Spinal cord (tissue), 9 donors: ENCODE measurements at regions not wholly inside any gene's neighbourhood (a gene's known extent, or its start where the extent isn't known, plus 50 kb on each side); places are given as distances from the start of the nearest gene placed in this dataset.
A peak's percentile ranks its signal among the peaks of the same experiment; 100 is the strongest.

Experiments used
- DNase-seq, 6 donors: peaks; one replicate each; pipeline versions ENCODE4 v3.0.0 to v3.0.0-alpha.2; 2013 to 2015; ENCODE audit warnings: low spot score in 6 of 6, low read depth in 4 of 6
- H3K27ac ChIP-seq: one replicate; pipeline ENCODE4 v1.5.1; 2013; ENCODE audit warnings: low read depth, low read length, control low read depth
- H3K27me3 ChIP-seq: one replicate; pipeline ENCODE4 v1.6.1; 2013; ENCODE audit warnings: low read length; ENCODE audit not compliant: control insufficient read depth, insufficient read depth
- H3K36me3 ChIP-seq: one replicate; pipeline ENCODE4 v1.6.1; 2013; ENCODE audit warnings: low read length; ENCODE audit not compliant: control insufficient read depth, insufficient read depth
- H3K4me1 ChIP-seq: one replicate; pipeline ENCODE4 v1.6.1; 2013; ENCODE audit warnings: low read length; ENCODE audit not compliant: control insufficient read depth, insufficient read depth
- H3K4me3 ChIP-seq: one replicate; pipeline ENCODE4 v1.5.1; 2013; ENCODE audit warnings: low read depth, low read length, control low read depth
- H3K9me3 ChIP-seq: one replicate; pipeline ENCODE4 v1.6.1; 2013; ENCODE audit warnings: low read length; ENCODE audit not compliant: control insufficient read depth, insufficient read depth
- WGBS: methylation state at CpG from one replicate; pipeline ENCODE4 v1.1.5; 2013; ENCODE audit warnings: missing lambda C conversion rate; ENCODE audit not compliant: insufficient coverage; 5-methylcytosine and 5-hydroxymethylcytosine counted together
- donor health status: healthy.

DNA sequence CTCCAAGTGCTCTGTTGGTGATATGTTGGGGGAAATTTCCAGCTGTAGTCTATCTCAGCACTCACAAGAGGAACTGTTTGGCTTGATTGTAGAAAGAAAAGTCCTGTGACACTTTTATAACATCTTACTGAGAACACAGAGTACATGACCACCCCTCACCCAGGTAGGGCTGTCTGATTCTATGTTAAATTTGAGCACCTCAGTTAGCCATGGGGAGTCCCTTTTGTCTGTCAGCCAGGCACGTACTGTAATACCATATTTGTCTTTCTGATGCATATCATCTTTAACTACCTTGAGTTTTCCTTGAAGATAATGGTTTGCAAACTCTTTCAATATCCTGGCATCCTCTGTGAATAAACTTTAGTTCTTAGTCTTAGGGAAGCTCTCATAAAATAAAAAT lies 164.5 kb downstream of the IZUMO3 start:
- Histone ChIP-seq H3K27ac (no peak overlapping the region), H3K27me3 (no peaks in the 10 kb centered on the region), H3K36me3 (no peaks in the 10 kb centered on the region), H3K4me3 (no peak overlapping the region), H3K9me3 (peaks cover 3% of the 10 kb centered on the region), H3K4me1 (no peaks in the 10 kb centered on the region)
- no peak for DNase-seq
- no CpG with 5 or more reads among the region's 1 CpG for WGBS

DNA sequence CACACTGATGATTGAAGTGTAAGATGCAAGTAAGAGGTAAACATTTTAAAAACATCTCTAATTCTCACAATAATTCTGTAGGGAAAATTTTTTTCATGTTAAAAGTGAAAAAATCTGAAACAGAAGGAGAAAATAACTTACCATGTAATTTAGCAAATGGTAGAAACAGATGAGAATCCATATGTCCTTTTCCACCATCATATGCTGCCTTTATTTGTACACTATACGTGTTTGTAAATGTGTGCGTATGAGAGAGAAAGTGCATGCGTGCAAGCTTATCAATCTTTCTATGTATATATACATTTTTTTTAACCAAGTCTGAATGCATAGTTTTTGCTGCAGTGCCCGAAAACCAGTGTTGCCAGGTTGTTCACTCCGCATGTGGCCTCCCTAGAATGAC lies 186.7 kb downstream of the IZUMO3 start:
- no peaks in the 10 kb centered on the region for H3K4me1 ChIP-seq
- no peaks in the 10 kb centered on the region for H3K27me3 ChIP-seq
- WGBS, result no CpG with 5 or more reads among the region's 5 CpGs
- H3K36me3 ChIP-seq, result no peaks in the 10 kb centered on the region
- no peak overlapping the region for H3K27ac ChIP-seq
- no peak overlapping the region for H3K4me3 ChIP-seq
- DNase-seq, result peak in 1 of 6 donors; percentile 73
- no peaks in the 10 kb centered on the region for H3K9me3 ChIP-seq

DNA sequence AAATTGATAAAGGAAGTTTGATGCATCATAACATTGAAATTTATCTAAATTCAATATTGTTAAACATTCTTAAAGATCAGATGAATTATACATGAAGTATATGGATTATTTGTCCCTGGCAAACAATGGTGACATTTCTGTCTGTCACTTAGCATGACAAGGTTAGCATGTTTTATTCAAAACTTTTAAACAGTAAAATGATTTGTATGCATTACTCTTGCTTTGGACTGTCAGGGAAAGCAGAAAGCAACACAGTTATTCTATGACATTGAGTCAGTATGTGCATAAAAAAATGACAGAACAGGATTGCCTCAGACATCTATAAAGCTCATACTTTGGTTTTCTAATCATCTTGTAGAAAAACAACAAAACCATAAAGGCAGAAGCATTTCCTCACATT lies 193.7 kb downstream of the IZUMO3 start:
- H3K4me3 ChIP-seq, result no peak overlapping the region
- H3K4me1 ChIP-seq, result no peaks in the 10 kb centered on the region
- no peaks in the 10 kb centered on the region for H3K27me3 ChIP-seq
- peak in 1 of 6 donors; percentile 4 for DNase-seq
- H3K27ac ChIP-seq, result no peak overlapping the region
- H3K36me3 ChIP-seq, result no peaks in the 10 kb centered on the region
- H3K9me3 ChIP-seq, result no peaks in the 10 kb centered on the region

DNA sequence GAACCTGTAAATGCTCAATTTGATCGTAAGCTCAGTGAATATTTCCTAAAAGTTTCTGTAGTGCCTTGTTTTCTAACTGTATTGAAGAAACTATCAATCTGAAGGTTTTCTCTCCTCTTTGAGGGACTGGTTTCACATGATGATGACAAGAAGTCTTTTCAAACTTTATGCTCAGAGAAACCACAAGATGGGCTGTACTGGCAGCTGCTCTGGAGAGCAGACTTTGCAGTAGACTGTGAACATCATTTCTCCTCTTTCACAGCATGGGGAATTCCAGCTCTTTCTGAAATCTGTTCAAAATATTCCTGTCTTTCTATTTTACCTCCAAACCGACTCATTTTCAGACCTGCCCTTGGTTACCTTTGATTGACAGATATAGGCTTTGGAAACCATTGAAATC lies 194.4 kb downstream of the IZUMO3 start:
- Histone ChIP-seq H3K27me3 (no peaks in the 10 kb centered on the region), H3K4me1 (no peaks in the 10 kb centered on the region), H3K9me3 (no peaks in the 10 kb centered on the region), H3K4me3 (no peak overlapping the region), H3K36me3 (no peaks in the 10 kb centered on the region), H3K27ac (no peak overlapping the region)
- peak in 1 of 6 donors; percentile 13 for DNase-seq
- no CpG with 5 or more reads among the region's 2 CpGs for WGBS

DNA sequence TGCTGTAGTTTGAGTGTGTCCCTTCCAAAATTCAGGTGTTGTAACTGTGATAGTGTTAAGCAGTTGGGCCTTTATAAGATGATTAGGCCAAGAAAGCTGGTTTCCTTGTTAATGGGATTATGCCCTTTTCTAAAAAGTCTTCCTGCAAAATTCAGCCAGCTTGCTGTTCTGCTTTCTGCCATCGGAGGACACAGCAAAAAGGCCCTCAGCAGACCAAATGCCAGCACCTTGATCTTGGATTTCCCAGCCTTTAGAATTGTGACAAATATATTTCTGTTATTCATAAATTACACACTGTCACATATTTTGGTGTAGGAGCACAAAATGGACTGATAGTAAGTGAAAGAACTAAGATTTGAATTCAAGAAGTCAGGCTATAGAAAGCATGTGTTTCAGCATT lies 203.2 kb downstream of the IZUMO3 start:
- Histone ChIP-seq H3K4me3 (no peak overlapping the region), H3K27me3 (no peaks in the 10 kb centered on the region), H3K4me1 (no peaks in the 10 kb centered on the region), H3K27ac (no peak overlapping the region), H3K36me3 (no peaks in the 10 kb centered on the region), H3K9me3 (no peaks in the 10 kb centered on the region)
- WGBS, result no CpG with 5 or more reads among the region's 1 CpG
- no peak for DNase-seq

DNA sequence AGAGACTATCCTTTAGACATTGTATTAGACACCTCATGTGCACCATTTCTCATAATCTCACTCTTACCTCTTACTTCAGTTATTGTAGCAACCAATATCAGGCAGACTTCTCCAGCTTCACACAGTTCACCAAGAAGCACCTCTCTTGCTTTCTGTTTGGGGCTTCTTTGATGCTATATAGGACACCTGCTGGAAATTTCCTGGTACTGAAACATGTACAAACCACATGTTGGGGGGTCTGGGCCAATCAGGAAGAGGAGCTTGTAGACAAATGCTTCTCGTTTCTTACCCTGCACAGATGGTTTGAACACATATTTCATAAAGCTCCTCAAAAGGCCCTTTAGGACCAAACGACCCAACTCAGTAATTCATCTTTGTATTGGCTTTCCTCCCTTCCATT lies 212.1 kb downstream of the IZUMO3 start:
- H3K27me3 ChIP-seq, result no peaks in the 10 kb centered on the region
- WGBS, result 44% methylated on average over 2 of the region's 2 CpGs
- H3K4me3 ChIP-seq, result no peak overlapping the region
- no peaks in the 10 kb centered on the region for H3K4me1 ChIP-seq
- H3K9me3 ChIP-seq, result no peaks in the 10 kb centered on the region
- no peaks in the 10 kb centered on the region for H3K36me3 ChIP-seq
- no peak for DNase-seq
- no peak overlapping the region for H3K27ac ChIP-seq

DNA sequence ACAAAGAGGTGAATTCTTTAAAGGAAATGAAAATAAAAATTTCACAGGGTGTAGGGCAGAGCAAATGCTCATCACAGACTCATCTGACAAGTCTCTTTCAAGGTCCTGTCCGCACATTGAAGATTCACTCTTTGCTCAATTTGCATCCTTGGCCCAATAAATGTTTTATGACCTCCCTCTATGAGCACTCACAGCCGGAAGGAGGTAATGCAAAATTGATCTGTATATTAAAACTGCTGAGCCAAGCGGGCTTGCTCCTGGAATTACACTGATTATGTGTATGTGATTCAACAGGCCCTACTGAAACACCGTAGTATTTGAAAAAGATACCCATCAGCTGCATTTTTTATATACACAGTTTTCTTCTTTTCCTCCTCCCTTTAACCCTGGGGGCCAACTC lies 246.8 kb downstream of the IZUMO3 start:
- no peaks in the 10 kb centered on the region for H3K36me3 ChIP-seq
- H3K27ac ChIP-seq, result no peak overlapping the region
- H3K9me3 ChIP-seq, result peaks cover 3% of the 10 kb centered on the region
- H3K27me3 ChIP-seq, result no peaks in the 10 kb centered on the region
- peak in 1 of 6 donors; percentile 34 for DNase-seq
- 100% methylated on average over 1 of the region's 4 CpGs for WGBS
- no peaks in the 10 kb centered on the region for H3K4me1 ChIP-seq
- no peak overlapping the region for H3K4me3 ChIP-seq

DNA sequence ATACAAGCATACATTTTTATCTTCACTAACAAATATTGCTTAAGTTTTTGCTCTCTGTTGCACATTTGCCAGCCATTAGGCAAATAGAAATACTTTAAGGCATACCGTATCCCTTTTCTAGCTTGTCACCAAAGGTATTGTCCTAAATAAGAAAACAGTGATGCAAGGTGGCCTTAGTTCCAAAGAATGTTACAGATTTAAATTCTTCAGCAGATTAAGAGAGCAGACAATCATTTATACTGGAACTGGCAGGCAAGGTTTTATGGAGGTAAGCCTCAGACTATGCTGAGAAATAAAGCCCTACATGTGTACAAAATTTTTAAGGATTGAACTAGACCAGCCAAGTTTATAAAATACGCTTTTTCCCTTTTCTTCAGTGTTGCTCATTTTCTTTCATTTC lies 247.8 kb downstream of the IZUMO3 start:
- no peaks in the 10 kb centered on the region for H3K36me3 ChIP-seq
- WGBS, result no CpG with 5 or more reads among the region's 2 CpGs
- no peaks in the 10 kb centered on the region for H3K4me1 ChIP-seq
- H3K9me3 ChIP-seq, result no peaks in the 10 kb centered on the region
- H3K27ac ChIP-seq, result no peak overlapping the region
- H3K27me3 ChIP-seq, result no peaks in the 10 kb centered on the region
- no peak overlapping the region for H3K4me3 ChIP-seq
- DNase-seq, result no peak

DNA sequence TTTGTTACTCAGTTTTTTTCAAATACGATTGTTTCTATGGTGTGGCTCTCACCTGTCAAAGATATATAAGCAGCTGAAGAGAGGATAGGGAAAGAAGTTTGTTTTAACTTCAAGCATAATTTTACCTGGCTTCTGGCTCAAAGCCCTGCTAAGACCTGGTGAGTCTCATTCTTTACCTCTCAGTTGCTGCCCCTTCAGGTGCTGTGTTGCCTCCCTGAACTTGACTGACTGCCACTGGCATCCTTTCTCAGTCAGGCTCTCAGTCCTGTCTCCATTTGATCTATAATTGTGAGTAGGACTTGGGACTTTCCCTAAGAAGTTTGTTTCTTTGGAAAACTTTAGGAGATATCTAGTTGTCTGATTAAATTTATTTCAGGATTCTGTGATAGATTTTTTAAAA lies 249.6 kb downstream of the IZUMO3 start:
- WGBS, result no CpG with 5 or more reads among the region's 1 CpG
- Histone ChIP-seq H3K9me3 (no peaks in the 10 kb centered on the region), H3K27me3 (no peaks in the 10 kb centered on the region), H3K4me3 (no peak overlapping the region), H3K36me3 (no peaks in the 10 kb centered on the region), H3K27ac (no peak overlapping the region), H3K4me1 (no peaks in the 10 kb centered on the region)
- DNase-seq, result no peak

DNA sequence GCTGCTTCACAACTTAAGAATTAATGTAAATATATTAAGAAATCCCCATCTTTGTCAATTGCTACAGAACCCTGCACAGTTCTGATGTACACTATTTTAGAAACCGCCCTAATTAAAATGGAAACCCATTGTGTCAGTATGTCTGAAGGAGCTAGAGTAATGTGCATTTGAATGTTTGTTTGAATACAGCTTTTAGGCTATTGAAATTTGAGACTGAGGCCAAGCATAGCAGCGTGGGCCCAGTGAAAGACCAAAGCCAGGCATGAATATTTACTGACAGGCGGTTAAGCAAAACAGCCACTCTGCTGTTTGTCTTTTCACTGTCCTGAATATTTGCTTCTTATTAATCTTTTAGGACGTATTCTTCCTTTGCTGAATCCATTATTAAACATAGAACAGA lies 252.3 kb downstream of the IZUMO3 start:
- no peaks in the 10 kb centered on the region for H3K36me3 ChIP-seq
- no peaks in the 10 kb centered on the region for H3K4me1 ChIP-seq
- no peak overlapping the region for H3K27ac ChIP-seq
- no peaks in the 10 kb centered on the region for H3K27me3 ChIP-seq
- H3K4me3 ChIP-seq, result no peak overlapping the region
- no peaks in the 10 kb centered on the region for H3K9me3 ChIP-seq
- 22% methylated on average over 2 of the region's 4 CpGs for WGBS
- DNase-seq, result peak in 2 of 6 donors; percentile 2 to 9
